ENCODE measurements at regions not wholly inside any gene's neighbourhood (a gene's known extent, or its start where the extent isn't known, plus 50 kb on each side); places are given as distances from the start of the nearest gene placed in this dataset.
"Not testable (repeated sequence)": the region's sequence is repeated elsewhere in the genome, so short reads cannot be mapped to it uniquely, and the experiment has no call there.

DNA sequence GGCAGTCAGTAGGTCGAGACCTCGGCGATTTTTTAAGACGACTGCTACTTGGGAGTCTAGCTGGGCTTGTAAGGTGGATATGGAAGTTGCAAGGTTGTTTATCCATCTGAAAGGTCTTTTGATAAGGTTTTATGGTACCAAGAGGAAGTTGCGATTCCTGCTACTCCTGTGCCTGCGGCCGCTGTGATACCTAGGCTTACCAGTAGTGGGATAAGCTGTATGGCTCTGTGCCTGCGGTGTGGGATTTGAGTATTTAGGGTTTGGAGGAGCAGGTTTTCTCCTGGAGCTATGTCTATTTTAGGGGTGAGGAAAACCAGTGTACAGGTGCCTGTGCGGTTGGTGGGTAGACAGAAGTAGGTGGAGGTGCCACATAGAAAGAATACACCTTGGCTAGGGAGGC lies 1059.8 kb downstream of the SI start:
- no peak for TF ChIP-seq CTCF (conservative IDR thresholded peaks at IDR 0.05; ENCODE audit: low read length)
- DNase-seq (ENCODE audit: low read depth) = no peak
- no peak overlapping the region for H3K4me3 ChIP-seq (ENCODE audit: low read length)

DNA sequence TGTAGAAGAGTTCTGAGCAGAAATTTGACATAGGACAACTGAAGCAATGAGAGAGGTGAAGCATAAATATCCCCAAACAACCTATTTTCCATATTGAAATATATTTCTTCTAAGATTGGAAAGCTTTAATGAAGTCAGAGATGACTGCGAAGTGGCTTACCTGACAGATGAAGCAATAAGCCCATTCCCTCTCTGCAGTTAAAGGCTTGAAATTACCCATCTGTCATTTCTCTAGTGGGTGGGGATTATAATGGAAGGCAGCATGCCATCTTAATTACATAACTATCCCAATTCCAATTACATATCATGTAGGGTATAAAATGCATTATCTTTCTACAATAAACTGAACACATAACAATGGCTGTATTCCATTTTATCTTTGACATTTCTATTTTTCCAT lies 1070.5 kb downstream of the SI start:
- H3K4me3 ChIP-seq (ENCODE audit: low read length) = no peak overlapping the region
- no peak for DNase-seq (ENCODE audit: low read depth)
- no peak for TF ChIP-seq CTCF (conservative IDR thresholded peaks at IDR 0.05; ENCODE audit: low read length)

GRCh38 chr3:164004205-164004604 lies 1074.1 kb downstream of the SI start:
- no peak for DNase-seq (ENCODE audit: low read depth)
- no peak overlapping the region for H3K4me3 ChIP-seq (ENCODE audit: low read length)
- TF ChIP-seq CTCF (conservative IDR thresholded peaks at IDR 0.05; ENCODE audit: low read length) = no peak

DNA sequence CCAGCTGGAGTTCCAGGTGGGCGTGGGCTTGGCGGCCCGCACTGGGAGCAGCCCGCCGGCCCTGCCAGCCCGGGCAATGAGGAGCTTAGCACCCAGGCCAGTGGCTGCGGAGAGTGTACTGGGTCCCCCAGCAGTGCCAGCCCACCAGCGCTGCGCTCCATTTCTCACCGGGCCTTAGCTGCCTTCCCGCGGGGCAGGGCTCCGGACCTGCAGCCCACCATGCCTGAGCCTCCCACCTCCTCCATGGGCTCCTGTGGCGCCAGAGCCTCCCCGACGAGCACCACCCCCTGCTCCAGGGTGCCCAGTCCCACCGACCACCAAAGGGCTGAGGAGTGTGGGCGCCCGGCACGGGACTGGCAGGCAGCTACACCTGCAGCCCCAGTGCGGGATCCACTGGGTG lies 1075.3 kb downstream of the SI start:
- DNase-seq (ENCODE audit: low read depth); H3K4me3 ChIP-seq (ENCODE audit: low read length): not testable (repeated sequence)

DNA sequence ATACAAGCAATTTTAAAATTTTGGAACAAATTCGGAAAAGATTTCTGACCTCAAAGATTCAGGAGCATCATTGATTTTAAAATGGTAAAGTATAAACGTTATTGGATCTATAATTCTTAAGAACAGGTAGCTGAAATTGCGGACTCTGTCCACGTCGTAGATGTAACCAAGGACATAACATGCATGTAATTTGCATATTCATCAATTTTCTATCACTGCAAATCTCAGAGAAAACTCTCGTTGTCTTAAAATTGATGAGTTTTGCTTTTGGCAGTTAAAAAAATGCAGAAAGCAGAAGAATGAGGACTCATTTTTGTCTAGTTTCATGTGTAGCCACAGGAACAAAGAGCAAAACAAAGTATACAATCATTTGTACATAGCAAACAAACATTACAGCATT lies 1094.4 kb downstream of the SI start:
- no peak for DNase-seq (ENCODE audit: low read depth)
- no peak for TF ChIP-seq CTCF (conservative IDR thresholded peaks at IDR 0.05; ENCODE audit: low read length)
- H3K4me3 ChIP-seq (ENCODE audit: low read length) = no peak overlapping the region

GRCh38 chr3:163971861-163972260 lies 1106.4 kb downstream of the SI start:
- H3K4me3 ChIP-seq (ENCODE audit: low read length) = no peak overlapping the region
- no peak for TF ChIP-seq CTCF (conservative IDR thresholded peaks at IDR 0.05; ENCODE audit: low read length)
- no peak for DNase-seq (ENCODE audit: low read depth)

DNA sequence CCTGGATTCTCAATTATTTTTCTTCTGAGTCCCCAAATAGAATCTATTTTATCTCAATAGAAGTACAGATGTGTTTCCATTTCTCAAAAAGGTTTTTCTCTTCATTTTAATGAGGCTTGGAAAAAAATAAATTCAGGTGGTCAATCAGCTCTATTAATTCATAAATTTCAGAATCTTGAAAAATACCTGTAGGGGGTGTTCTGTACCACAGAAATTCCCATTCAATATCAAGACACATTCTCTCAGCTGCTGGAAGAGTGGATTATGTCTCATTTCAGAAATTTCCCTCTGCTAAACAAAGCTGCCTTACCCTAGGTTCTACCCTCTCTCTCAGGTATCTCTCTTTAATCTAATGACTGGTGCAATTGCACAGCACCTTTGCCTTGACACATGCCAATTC lies 1121.2 kb downstream of the SI start:
- TF ChIP-seq CTCF (conservative IDR thresholded peaks at IDR 0.05; ENCODE audit: low read length) = no peak
- H3K4me3 ChIP-seq (ENCODE audit: low read length) = no peak overlapping the region
- no peak for DNase-seq (ENCODE audit: low read depth)

- no peak for DNase-seq (ENCODE audit: low read depth)
- no peak overlapping the region for H3K4me3 ChIP-seq (ENCODE audit: low read length)
- TF ChIP-seq CTCF (conservative IDR thresholded peaks at IDR 0.05; ENCODE audit: low read length) = no peak
Observed at GRCh38 chr3:163953526-163953925, 1124.8 kb downstream of the SI start.
